NT2/D1 (cell line): ENCODE measurements at regions not wholly inside any gene's neighbourhood (a gene's known extent, or its start where the extent isn't known, plus 50 kb on each side); places are given as distances from the start of the nearest gene placed in this dataset.

Experiments used
- YY1 ChIP-seq: IDR thresholded peaks from 2 replicates; pipeline ENCODE4 v1.6.1; 2011; ENCODE audit not compliant: insufficient read length, insufficient read depth
- ZNF274 ChIP-seq: IDR thresholded peaks from 2 replicates; pipeline ENCODE4 v1.6.1; 2011; ENCODE audit warnings: mild to moderate bottlenecking, low read depth, low read length

- TF ChIP-seq ZNF274 (no peak), YY1 (no peak)
Observed at GRCh38 chr14:87052646-87053225, 940.2 kb downstream of the GALC start.
